ENCODE measurements at regions not wholly inside any gene's neighbourhood (a gene's known extent, or its start where the extent isn't known, plus 50 kb on each side); places are given as distances from the start of the nearest gene placed in this dataset.

DNA sequence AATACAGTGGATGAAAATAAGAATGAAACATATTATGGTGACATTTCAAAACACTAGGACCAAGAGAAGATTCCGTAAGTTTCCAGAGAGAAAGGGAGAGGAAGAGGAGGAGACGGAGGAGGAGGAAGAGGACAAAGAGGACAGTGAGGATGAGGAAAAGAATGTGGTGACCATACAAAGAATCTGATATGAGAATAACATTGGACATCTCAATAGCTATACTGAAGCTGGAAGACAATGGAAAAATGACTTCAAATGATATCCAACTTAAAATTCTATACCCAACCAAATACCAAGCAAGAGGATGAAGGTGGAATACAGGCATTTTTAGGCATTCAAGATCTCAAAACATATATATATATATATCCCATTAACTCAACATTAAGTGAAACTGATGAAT is 173.4 kb downstream of the PAWR start:
- DNase-seq (ENCODE audit: low spot score) (no peak), ATAC-seq (no peak)
- peak; percentile 69 for TF ChIP-seq ZNF317 (CRISPR knock-in tag; IDR thresholded peaks at IDR 0.05; ENCODE audit: borderline replicate concordance, low read depth)
- TF ChIP-seq, protein P1, sequence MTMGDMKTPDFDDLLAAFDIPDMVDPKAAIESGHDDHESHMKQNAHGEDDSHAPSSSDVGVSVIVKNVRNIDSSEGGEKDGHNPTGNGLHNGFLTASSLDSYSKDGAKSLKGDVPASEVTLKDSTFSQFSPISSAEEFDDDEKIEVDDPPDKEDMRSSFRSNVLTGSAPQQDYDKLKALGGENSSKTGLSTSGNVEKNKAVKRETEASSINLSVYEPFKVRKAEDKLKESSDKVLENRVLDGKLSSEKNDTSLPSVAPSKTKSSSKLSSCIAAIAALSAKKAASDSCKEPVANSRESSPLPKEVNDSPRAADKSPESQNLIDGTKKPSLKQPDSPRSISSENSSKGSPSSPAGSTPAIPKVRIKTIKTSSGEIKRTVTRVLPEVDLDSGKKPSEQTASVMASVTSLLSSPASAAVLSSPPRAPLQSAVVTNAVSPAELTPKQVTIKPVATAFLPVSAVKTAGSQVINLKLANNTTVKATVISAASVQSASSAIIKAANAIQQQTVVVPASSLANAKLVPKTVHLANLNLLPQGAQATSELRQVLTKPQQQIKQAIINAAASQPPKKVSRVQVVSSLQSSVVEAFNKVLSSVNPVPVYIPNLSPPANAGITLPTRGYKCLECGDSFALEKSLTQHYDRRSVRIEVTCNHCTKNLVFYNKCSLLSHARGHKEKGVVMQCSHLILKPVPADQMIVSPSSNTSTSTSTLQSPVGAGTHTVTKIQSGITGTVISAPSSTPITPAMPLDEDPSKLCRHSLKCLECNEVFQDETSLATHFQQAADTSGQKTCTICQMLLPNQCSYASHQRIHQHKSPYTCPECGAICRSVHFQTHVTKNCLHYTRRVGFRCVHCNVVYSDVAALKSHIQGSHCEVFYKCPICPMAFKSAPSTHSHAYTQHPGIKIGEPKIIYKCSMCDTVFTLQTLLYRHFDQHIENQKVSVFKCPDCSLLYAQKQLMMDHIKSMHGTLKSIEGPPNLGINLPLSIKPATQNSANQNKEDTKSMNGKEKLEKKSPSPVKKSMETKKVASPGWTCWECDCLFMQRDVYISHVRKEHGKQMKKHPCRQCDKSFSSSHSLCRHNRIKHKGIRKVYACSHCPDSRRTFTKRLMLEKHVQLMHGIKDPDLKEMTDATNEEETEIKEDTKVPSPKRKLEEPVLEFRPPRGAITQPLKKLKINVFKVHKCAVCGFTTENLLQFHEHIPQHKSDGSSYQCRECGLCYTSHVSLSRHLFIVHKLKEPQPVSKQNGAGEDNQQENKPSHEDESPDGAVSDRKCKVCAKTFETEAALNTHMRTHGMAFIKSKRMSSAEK (CRISPR knock-in tag; IDR thresholded peaks at IDR 0.05; ENCODE audit: borderline replicate concordance): no peak
- CTCF ChIA-PET: no interaction called here
- Mint-ChIP-seq H3K9me3 (peaks cover 13% of the 10 kb centered on the region), H3K36me3 (peaks cover 19% of the 10 kb centered on the region), H3K27me3 (ENCODE audit: low read depth) (no peaks in the 10 kb centered on the region), H3K4me3 (no peak overlapping the region), H3K27ac (peak overlapping the region; percentile 41; the same call in 1 of the 2 replicates), H3K4me1 (peaks cover 38% of the 10 kb centered on the region)
- POLR2A ChIA-PET: no interaction called here

DNA sequence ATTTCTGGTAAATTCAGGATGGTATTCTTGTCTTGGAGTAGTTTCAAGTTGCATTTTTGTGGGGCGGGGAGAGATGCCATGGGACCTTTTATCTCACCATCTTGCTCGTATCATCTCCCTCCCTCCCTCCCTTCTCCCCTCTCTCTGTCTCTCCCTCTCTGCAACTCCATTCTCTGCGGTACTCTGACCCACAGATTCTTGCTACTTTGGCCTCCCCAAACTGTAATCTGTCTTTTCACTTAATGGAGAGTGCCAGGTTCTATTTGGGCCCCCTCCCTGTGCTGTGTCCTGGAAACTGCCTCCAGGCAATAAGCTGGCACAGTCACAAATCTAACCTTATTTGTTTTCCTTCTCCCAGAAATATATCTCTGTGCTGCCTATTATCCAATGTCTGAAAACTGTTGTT is 175.2 kb downstream of the PAWR start:
- H3K36me3 Mint-ChIP-seq: peaks cover 19% of the 10 kb centered on the region
- DNase-seq (ENCODE audit: low spot score) (no peak), ATAC-seq (no peak; the same call in 1 of the 2 replicates)
- TF ChIP-seq FOXK1 (CRISPR knock-in tag; IDR thresholded peaks at IDR 0.05): no peak
- no peak for TF ChIP-seq ELF4 (CRISPR knock-in tag; IDR thresholded peaks at IDR 0.05; ENCODE audit: low read depth)
- TF ChIP-seq GTF2I (CRISPR knock-in tag; conservative IDR thresholded peaks at IDR 0.05): no peak
- TF ChIP-seq NR1H2 (CRISPR knock-in tag; IDR thresholded peaks at IDR 0.05): no peak
- TF ChIP-seq, protein P2, sequence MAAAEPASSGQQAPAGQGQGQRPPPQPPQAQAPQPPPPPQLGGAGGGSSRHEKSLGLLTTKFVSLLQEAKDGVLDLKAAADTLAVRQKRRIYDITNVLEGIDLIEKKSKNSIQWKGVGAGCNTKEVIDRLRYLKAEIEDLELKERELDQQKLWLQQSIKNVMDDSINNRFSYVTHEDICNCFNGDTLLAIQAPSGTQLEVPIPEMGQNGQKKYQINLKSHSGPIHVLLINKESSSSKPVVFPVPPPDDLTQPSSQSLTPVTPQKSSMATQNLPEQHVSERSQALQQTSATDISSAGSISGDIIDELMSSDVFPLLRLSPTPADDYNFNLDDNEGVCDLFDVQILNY (CRISPR knock-in tag; IDR thresholded peaks at IDR 0.05): no peak
- TF ChIP-seq, protein P3, sequence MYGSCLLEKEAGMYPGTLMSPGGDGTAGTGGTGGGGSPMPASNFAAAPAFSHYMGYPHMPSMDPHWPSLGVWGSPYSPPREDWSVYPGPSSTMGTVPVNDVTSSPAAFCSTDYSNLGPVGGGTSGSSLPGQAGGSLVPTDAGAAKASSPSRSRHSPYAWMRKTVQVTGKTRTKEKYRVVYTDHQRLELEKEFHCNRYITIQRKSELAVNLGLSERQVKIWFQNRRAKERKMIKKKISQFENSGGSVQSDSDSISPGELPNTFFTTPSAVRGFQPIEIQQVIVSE (CRISPR knock-in tag; IDR thresholded peaks at IDR 0.05; ENCODE audit: borderline replicate concordance): no peak
- TF ChIP-seq, protein P4, sequence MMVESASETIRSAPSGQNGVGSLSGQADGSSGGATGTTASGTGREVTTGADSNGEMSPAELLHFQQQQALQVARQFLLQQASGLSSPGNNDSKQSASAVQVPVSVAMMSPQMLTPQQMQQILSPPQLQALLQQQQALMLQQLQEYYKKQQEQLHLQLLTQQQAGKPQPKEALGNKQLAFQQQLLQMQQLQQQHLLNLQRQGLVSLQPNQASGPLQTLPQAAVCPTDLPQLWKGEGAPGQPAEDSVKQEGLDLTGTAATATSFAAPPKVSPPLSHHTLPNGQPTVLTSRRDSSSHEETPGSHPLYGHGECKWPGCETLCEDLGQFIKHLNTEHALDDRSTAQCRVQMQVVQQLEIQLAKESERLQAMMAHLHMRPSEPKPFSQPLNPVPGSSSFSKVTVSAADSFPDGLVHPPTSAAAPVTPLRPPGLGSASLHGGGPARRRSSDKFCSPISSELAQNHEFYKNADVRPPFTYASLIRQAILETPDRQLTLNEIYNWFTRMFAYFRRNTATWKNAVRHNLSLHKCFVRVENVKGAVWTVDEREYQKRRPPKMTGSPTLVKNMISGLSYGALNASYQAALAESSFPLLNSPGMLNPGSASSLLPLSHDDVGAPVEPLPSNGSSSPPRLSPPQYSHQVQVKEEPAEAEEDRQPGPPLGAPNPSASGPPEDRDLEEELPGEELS (CRISPR knock-in tag; IDR thresholded peaks at IDR 0.05): no peak
- TF ChIP-seq RELA (CRISPR knock-in tag; IDR thresholded peaks at IDR 0.05; ENCODE audit: borderline replicate concordance): no peak
- H3K9me3 Mint-ChIP-seq: peaks cover 13% of the 10 kb centered on the region
- ChIA-PET POLR2A (no interaction called here), CTCF (no interaction called here)
- no peaks in the 10 kb centered on the region for H3K27me3 Mint-ChIP-seq (ENCODE audit: low read depth)
- no peak overlapping the region for H3K4me3 Mint-ChIP-seq
- H3K27ac Mint-ChIP-seq: no peak overlapping the region
- H3K4me1 Mint-ChIP-seq: peaks cover 35% of the 10 kb centered on the region

DNA sequence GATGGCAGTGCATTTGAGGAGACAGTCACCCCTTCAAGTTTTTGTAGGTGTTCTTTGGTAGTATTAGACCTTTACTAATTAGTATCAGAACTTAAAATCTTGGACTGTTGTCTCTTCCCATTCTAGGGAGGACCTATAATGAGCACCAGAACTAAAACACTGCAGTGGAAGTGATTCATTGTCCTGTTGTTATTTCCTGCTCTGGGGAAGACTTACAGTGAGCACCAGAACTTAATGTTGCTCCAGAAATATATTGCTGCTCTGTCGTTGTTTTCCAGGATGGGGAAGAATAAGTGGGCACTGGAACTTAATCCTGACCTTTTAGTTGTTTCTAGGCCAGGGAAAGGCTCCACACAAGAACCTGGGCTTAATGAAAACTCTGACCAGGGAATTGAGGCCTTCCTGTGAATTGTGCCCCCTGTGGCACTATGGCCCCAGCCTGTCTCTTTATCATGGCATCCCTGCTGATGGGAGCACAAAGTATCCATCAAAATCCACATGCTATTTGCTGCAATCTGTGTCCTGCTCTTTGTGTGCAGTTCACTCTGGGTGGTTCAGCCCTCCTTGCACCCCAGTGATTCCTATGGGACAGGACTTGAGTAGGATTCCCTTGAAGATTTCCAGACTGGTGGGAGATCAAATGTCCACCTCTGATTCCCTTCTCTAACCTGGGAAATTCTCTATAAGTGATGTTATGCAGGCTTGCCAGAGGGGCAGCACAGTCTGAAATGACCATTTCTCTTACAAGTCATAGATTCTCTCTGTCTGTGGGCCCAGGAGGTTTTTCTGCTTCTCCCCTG is 175.8 kb downstream of the PAWR start:
- Mint-ChIP-seq H3K27ac (peak overlapping the region; percentile 70), H3K4me3 (no peak overlapping the region), H3K36me3 (peaks cover 19% of the 10 kb centered on the region), H3K27me3 (ENCODE audit: low read depth) (no peaks in the 10 kb centered on the region), H3K4me1 (peaks cover 37% of the 10 kb centered on the region), H3K9me3 (peaks cover 13% of the 10 kb centered on the region)
- POLR2A ChIA-PET: no interaction called here
- CTCF ChIA-PET: interaction anchor here (0.8 kb wide), 1 partner anchor 32 kb away, joined by 4 read pairs; no protein-coding TSS in a partner anchor
- ATAC-seq (peak; percentile 31; the same call in 1 of the 2 replicates), DNase-seq (ENCODE audit: low spot score) (no peak)
- no peak for TF ChIP-seq NR1H2 (CRISPR knock-in tag; IDR thresholded peaks at IDR 0.05)
